ENCODE measurements at regions not wholly inside any gene's neighbourhood (a gene's known extent, or its start where the extent isn't known, plus 50 kb on each side); places are given as distances from the start of the nearest gene placed in this dataset.

DNA sequence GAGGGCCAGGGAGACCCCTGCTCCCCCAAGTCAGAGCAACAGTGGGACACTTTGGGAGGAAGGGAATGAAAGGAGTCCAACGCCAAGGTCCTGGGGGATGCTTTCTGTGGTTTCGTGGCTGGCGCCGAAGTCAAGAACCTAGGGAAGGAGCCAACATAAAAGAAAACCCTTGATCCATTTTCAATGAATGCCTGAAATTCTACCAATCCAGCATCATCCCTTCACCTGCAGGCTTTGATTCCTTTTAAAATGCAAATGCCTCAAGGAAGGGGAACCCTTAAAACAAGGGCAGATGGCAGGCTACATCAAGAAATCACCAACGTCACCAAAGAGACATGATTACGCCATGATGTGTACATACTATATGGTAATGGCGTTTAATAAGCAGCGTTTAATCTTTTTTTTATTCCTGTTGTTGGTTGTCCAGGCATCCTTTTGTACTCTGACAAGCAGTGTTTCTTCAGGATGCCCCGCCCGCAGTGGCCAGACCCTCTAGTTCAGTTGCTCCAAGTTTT, 123.3 kb upstream of the SLC1A4 start:
- Histone ChIP-seq H3K4me3 (peak overlapping the region in 3 of 4 donors; percentile 45 to 72 (median 72)), H3K27ac (peak overlapping the region in 1 of 4 donors; percentile 85), H3K27me3 (no peaks in the 10 kb centered on the region), H3K9me3 (no peaks in the 10 kb centered on the region), H3K4me1 (peaks cover 0 to 24% (median 13%) of the 10 kb centered on the region in 4 donors), H3K36me3 (no peaks in the 10 kb centered on the region)
- in situ Hi-C loops (cut with MboI; ENCODE audit: low pct_ligation_motif_present in 1 of 4, low pct_unique_long_range_greater_than_20kb in 1 of 4, low sequenced_read_pairs in 3 of 4), result loop anchor here (10.0 kb wide), 4 partner anchors 111 to 271 kb away; no protein-coding TSS in a partner anchor
- intact Hi-C loops (cut with DNase I; ENCODE audit: low total_unique reads), result loop anchor here (2.0 to 5.0 kb wide), 2 partner anchors 213 to 259 kb away; partner anchors contain the start of gene SERTAD2
- 45 to 80% methylated on average over 3 to 10 of the region's 10 CpGs for WGBS, 2 donors (ENCODE audit: low coverage in 1 of 2)
- TF ChIP-seq POLR2A (IDR thresholded peaks at IDR 0.05) (no peak), EP300 (IDR thresholded peaks at IDR 0.05; ENCODE audit: low read depth) (no peak)
- TF ChIP-seq, protein P1, sequence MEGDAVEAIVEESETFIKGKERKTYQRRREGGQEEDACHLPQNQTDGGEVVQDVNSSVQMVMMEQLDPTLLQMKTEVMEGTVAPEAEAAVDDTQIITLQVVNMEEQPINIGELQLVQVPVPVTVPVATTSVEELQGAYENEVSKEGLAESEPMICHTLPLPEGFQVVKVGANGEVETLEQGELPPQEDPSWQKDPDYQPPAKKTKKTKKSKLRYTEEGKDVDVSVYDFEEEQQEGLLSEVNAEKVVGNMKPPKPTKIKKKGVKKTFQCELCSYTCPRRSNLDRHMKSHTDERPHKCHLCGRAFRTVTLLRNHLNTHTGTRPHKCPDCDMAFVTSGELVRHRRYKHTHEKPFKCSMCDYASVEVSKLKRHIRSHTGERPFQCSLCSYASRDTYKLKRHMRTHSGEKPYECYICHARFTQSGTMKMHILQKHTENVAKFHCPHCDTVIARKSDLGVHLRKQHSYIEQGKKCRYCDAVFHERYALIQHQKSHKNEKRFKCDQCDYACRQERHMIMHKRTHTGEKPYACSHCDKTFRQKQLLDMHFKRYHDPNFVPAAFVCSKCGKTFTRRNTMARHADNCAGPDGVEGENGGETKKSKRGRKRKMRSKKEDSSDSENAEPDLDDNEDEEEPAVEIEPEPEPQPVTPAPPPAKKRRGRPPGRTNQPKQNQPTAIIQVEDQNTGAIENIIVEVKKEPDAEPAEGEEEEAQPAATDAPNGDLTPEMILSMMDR (IDR thresholded peaks at IDR 0.05), result peak in 3 of 5 experiments; percentile 22 to 31 (median 25)
- DNase-seq, result no peak

DNA sequence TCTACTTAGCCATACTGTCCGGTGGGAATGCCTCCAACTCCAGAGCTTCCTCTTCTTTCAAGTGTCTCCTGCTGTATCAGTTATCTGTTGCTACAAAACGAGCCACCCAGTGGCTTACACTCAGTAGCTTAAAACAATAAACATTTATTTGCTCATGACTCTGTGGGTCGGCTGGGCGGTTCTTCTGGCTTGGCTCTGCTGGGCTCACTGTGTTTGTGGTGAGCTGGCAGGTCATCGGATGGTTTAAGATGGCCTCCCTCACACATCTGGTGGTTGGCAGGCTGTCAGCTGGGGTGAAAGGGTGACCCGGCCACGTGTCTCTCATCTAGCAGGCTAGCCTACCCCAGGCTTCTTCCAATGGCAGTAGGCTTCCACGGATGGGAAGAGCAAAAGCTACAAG, 122.4 kb upstream of the SLC1A4 start:
- Histone ChIP-seq H3K27me3 (no peaks in the 10 kb centered on the region), H3K4me1 (peaks cover 0 to 21% (median 13%) of the 10 kb centered on the region in 4 donors), H3K27ac (no peak overlapping the region), H3K4me3 (no peak overlapping the region), H3K36me3 (no peaks in the 10 kb centered on the region), H3K9me3 (no peaks in the 10 kb centered on the region)
- peak; percentile 26 for DNase-seq
- WGBS, 2 donors (ENCODE audit: low coverage in 1 of 2), result 39% methylated on average over 8 of the region's 8 CpGs; no CpG with 5 or more reads in 1 of the 2 donors
- intact Hi-C loops (cut with DNase I; ENCODE audit: low total_unique reads) (loop anchor here (5.0 kb wide), 1 partner anchor 259 kb away; no protein-coding TSS in a partner anchor), in situ Hi-C loops (cut with MboI; ENCODE audit: low pct_ligation_motif_present in 1 of 4, low pct_unique_long_range_greater_than_20kb in 1 of 4, low sequenced_read_pairs in 3 of 4) (loop anchor here (10.0 kb wide), 4 partner anchors 112 to 272 kb away; no protein-coding TSS in a partner anchor)
- TF ChIP-seq POLR2AphosphoS5 (IDR thresholded peaks at IDR 0.05) (no peak), POLR2A (IDR thresholded peaks at IDR 0.05) (no peak), EP300 (IDR thresholded peaks at IDR 0.05; ENCODE audit: low read depth) (no peak)
- TF ChIP-seq, protein P1 (IDR thresholded peaks at IDR 0.05), result no peak

GRCh38 chr2:64867253-64867996, 121.8 kb upstream of the SLC1A4 start:
- in situ Hi-C loops (cut with MboI; ENCODE audit: low pct_ligation_motif_present in 1 of 4, low pct_unique_long_range_greater_than_20kb in 1 of 4, low sequenced_read_pairs in 3 of 4), result loop anchor here (10.0 kb wide), 4 partner anchors 113 to 273 kb away; no protein-coding TSS in a partner anchor
- Histone ChIP-seq H3K4me3 (no peak overlapping the region), H3K27ac (no peak overlapping the region), H3K4me1 (peaks cover 0 to 21% (median 13%) of the 10 kb centered on the region in 4 donors), H3K27me3 (no peaks in the 10 kb centered on the region), H3K36me3 (no peaks in the 10 kb centered on the region), H3K9me3 (no peaks in the 10 kb centered on the region)
- no peak for DNase-seq
- intact Hi-C loops (cut with DNase I; ENCODE audit: low total_unique reads), result loop anchor here (5.0 kb wide), 1 partner anchor 260 kb away; no protein-coding TSS in a partner anchor
- TF ChIP-seq POLR2AphosphoS5 (IDR thresholded peaks at IDR 0.05), result no peak
- WGBS, 2 donors (ENCODE audit: low coverage in 1 of 2), result 82% methylated on average over 9 of the region's 9 CpGs; no CpG with 5 or more reads in 1 of the 2 donors

GRCh38 chr2:64869126-64869525, 120.1 kb upstream of the SLC1A4 start:
- no peak for TF ChIP-seq POLR2AphosphoS5 (IDR thresholded peaks at IDR 0.05)
- TF ChIP-seq EP300 (IDR thresholded peaks at IDR 0.05; ENCODE audit: low read depth), result no peak
- TF ChIP-seq, protein P1 (IDR thresholded peaks at IDR 0.05), result no peak
- no peak for TF ChIP-seq POLR2A (IDR thresholded peaks at IDR 0.05)
- Histone ChIP-seq H3K4me3 (no peak overlapping the region), H3K4me1 (peaks cover 0 to 28% (median 16%) of the 10 kb centered on the region in 4 donors), H3K9me3 (no peaks in the 10 kb centered on the region), H3K27me3 (no peaks in the 10 kb centered on the region), H3K36me3 (no peaks in the 10 kb centered on the region), H3K27ac (no peak overlapping the region)
- 89 to 92% methylated on average over 10 of the region's 10 CpGs for WGBS, 2 donors (ENCODE audit: low coverage in 1 of 2)
- in situ Hi-C loops (cut with MboI; ENCODE audit: low pct_ligation_motif_present in 1 of 4, low pct_unique_long_range_greater_than_20kb in 1 of 4, low sequenced_read_pairs in 3 of 4) (loop anchor here (10.0 kb wide), 4 partner anchors 114 to 274 kb away; no protein-coding TSS in a partner anchor), intact Hi-C loops (cut with DNase I; ENCODE audit: low total_unique reads) (loop anchor here (5.0 kb wide), 1 partner anchor 262 kb away; no protein-coding TSS in a partner anchor)
- DNase-seq, result no peak

Measured in transverse colon (tissue), 4 donors.